ENCODE measurements at regions not wholly inside any gene's neighbourhood (a gene's known extent, or its start where the extent isn't known, plus 50 kb on each side); places are given as distances from the start of the nearest gene placed in this dataset.

- TF ChIP-seq CTCF (IDR thresholded peaks at IDR 0.05; ENCODE audit: low read length), result no peak
- TF ChIP-seq EZH2 (optimal IDR thresholded peaks at IDR 0.05; ENCODE audit: low read depth, low read length), result no peak
Observed at GRCh38 chr3:124562769-124563168, 167.5 kb upstream of the UMPS start.
